B cell (primary cell): ENCODE measurements at regions not wholly inside any gene's neighbourhood (a gene's known extent, or its start where the extent isn't known, plus 50 kb on each side); places are given as distances from the start of the nearest gene placed in this dataset.

Source experiments
- CTCF ChIP-seq: fragments of 200-600 bp; IDR thresholded peaks from one replicate; pipeline ENCODE4 v1.8.0; 2022; ENCODE audit warnings: antibody characterized with exemption, mild to moderate bottlenecking
- EZH2 ChIP-seq: IDR thresholded peaks from 2 replicates; pipeline ENCODE4 v1.6.1; 2012; ENCODE audit warnings: borderline replicate concordance, low read depth, mild to moderate bottlenecking, moderate library complexity, low read length; ENCODE audit not compliant: insufficient read depth, poor library complexity, severe bottlenecking

GRCh38 chr18:51559902-51560287, 362.4 kb upstream of the MEX3C start:
- TF ChIP-seq CTCF (no peak), EZH2 (no peak)
